ENCODE measurements at regions not wholly inside any gene's neighbourhood (a gene's known extent, or its start where the extent isn't known, plus 50 kb on each side); places are given as distances from the start of the nearest gene placed in this dataset.
"Not testable (repeated sequence)": the region's sequence is repeated elsewhere in the genome, so short reads cannot be mapped to it uniquely, and the experiment has no call there.

GRCh38 chr15:26024241-26024640 lies 161.1 kb upstream of the ATP10A start:
- DNase-seq (ENCODE audit: low read depth) = no peak

DNA sequence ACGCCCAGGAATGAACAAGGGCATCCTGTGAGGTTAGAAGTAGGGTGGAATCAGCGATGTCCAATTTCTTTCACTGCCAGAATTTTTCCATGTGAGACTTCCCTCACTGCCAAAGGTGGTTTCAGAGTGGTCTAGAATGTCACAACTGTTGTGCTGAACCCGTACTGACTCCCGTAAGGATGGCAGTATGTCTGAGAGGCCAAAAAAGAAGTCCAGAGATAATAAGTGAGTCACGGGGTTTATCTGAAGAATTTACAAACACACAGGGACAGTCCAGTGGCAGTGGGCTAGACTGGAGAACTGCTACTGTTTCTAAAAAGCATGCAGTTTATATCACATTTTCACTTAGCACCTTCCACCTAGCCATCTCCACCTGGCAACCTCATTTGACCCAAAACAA lies 160.6 kb upstream of the ATP10A start:
- DNase-seq (ENCODE audit: low read depth) = no peak

DNA sequence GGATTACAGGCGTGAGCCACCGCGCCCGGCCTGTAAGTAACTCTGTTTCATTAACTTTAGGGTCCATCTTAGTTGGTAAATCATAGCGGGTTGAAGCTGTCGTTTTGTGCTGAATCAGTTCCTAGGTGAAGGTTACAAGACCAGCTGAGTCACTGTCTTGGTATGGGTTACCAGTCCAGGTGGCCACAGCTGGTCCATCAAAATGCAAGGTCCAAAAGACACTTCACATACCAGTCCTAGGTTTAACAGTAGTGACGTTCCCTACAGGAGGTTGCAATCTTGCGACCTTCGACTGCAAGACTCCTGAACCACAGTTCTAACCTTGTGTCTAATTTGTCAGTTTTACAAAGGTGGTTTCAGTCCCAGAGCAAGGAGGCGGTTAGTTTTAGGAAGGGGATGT lies 160.1 kb upstream of the ATP10A start:
- DNase-seq (ENCODE audit: low read depth) = no peak

DNA sequence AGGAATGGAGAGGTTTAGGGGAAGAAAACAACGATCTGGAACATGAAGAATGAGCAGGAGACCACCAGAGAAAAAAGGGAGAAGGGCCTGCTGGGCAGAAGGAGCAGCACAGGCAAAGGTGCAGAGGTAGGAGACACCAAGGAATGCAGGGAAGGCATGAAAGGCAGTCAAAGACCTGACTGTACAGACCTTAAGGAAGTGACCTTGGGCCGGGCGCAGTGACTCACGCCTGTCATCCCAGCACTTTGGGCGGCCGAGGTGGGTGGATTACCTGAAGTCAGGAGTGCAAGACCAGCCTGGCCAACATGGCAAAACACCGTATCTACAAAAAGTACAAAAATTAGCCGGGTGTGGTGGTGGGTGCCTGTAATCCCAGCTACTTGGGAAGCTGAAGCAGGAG lies 157.7 kb upstream of the ATP10A start:
- DNase-seq (ENCODE audit: low read depth) = no peak

DNA sequence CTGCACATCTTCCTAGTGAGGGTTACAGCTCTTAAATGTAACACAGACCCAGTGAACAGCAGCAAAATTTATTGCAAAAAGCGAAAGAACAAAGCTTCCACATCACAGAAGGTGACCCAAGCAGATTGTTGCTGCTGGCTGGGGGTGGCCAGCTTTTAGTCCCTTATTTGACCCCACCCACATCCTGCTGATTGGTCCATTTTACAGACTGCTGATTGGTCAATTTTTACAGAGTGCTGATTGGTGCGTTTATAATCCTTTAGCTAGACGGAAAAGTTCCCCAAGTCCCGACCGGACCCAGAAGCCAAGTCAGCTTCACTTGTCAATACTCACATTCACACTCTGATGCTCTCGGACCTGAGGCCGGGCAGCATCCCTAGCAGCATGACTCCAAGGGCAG lies 154.5 kb upstream of the ATP10A start:
- no peak for DNase-seq (ENCODE audit: low read depth)

- DNase-seq (ENCODE audit: low read depth) = no peak
Observed at GRCh38 chr15:26015516-26016075, 152.5 kb upstream of the ATP10A start.

DNA sequence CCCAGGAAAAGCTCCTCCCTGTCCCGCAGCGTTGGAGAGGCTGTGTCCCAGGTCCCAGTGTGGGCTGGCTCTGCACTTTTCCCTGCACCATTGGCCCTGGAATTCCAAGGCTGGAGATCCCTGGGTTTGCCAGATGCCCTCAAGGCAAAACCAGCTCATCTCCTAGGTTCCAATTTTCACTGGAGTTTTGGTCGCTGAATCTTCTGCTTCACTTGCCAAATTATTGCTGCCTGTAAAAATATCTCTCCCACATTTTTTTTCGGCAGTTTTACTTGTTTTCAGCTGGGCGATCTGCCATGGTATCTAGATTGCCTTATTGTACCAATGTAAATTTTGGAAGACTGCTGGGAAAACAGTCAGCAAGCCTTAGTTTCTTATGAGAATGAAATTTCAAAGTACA lies 150.9 kb upstream of the ATP10A start:
- DNase-seq (ENCODE audit: low read depth) = no peak

DNA sequence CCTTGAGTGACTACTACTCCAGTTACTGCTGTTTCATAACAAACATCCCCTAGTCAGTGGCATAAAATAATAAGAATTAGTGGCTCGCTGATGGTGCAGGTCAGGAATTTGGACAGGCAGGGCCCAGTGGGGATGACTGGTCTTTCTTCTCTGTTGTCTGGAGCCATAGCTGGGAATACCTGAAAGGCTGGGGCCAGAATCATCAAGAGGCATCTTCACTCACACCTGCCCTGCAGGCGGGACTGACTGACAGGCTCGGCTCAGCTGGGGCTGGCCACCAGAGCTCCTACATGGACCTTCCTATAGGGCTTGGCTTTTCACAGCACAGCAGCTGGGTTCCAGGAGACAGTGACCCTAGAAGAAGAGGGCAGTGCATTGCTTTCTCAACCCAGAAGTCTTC lies 148.8 kb upstream of the ATP10A start:
- DNase-seq (ENCODE audit: low read depth) = no peak

DNA sequence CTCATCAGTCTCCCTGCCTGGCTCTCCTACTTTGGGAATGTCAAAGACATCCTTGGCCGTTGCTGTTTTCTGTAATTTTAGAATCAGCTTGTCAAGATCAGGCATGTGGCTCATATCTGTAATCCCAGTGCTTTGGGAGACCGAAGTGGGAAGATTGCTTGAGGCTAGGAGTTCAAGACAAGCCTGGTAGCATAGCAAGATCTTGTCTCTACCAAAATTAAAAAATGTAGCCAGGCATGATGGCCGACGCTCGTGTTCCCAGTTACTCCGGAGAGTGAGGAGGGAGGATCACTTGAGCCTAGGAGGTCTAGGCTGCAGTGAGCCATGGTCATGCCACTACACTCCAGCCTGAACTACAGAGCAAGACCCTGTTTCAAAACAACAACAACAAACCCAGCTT lies 144.0 kb upstream of the ATP10A start:
- no peak for DNase-seq (ENCODE audit: low read depth)

DNA sequence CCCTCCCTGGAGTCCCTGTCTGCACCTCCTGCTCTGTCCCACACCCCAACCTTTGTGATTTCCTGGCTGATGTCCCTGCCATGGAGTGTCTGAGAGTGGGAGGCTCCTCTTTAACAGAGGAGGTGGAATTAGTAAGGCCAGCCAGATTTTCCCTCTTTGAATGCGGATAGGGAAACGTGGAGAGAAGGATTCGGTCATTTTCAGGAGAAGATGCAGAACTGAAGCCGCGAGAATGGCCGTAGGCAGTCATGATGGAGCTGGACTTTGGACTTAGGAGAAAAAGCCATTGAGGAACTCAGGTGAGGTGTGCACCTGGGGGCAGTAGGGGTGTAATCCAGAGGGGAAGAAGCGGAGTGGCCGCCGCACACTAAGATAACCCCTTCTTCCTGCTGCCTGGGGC lies 138.1 kb upstream of the ATP10A start:
- no peak for DNase-seq (ENCODE audit: low read depth)

DNA sequence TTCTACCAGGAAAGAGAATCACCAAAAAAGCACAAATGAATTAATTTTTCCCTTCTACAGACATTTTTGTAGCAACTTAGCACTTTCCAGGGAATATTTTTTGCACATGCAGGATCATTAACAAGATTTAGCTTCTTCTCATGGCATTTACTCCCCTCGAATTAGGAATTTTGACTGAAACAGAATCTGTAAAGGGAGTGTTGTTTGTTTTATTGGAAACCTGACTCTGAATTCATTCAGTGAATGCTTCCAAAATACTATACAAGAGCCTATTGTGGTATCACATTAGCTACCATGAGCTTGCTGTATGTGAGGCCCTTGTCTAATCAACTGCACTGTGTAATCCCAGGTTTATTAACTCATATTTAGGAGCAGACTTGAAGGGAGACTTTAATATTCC lies 130.4 kb upstream of the ATP10A start:
- DNase-seq (ENCODE audit: low read depth) = no peak

DNA sequence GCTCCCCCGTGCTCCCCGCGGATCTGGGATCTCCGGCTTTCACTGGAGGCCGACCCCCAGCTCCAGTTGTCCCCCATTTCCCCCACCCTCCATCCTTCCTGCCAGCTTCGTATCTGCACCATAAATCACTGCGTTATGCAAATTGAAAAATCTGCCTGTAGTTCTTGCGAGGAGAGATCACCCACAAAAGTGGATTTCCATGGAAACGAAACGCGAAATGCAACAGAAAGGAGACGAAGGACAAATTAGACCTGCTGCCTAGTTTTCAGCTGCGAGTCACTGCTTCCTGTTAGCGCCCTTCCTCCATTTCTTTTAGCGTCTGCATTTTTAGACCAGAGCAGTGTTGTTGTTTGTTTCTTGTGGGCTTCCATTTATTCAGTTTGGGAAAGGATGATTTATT lies 127.1 kb upstream of the ATP10A start:
- no peak for DNase-seq (ENCODE audit: low read depth)

DNA sequence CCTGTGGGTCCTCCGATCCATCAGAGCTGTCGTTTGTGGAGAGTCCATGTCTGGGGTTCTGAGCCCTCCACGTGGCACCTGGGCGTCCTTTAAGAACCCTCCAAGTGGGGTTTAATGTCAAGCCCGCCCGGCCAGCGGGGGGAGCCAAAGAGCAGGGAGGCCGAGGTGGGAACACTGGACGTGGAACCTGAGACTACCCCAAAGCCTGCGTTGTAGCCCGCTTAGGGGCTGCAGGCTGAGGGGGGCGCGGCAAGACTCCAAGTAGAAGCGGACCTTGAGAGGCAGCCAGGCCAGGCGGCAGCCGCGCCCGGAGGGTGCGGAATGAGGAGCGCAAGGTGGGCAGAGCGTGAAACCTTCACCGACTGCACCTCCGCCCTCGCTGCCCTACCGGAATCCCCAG lies 126.2 kb upstream of the ATP10A start:
- DNase-seq (ENCODE audit: low read depth) = no peak

DNA sequence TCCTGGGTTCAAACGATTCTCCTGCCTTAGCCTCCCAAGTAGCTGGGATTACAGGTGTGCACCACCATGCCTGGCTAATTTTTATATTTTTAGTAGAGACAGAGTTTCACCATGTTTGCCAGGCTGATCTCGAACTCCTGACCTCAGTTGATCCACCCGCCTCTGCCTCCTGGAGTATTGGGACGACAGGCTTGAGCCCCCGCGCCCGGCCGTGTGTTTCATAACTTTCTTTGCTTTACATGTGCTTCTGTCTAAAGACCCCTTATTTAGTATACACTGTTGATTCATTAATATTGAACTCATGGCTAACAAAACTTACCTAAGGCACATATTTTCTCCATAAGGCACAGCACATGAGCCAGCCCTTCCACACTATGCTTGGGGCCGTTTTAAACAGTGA lies 125.6 kb upstream of the ATP10A start:
- not testable (repeated sequence) for DNase-seq (ENCODE audit: low read depth)

- DNase-seq (ENCODE audit: low read depth) = no peak
Observed at GRCh38 chr15:25987638-25988037, 124.5 kb upstream of the ATP10A start.

GRCh38 chr15:25985165-25985564 lies 122.0 kb upstream of the ATP10A start:
- DNase-seq (ENCODE audit: low read depth) = no peak

GRCh38 chr15:25982736-25983135 lies 119.6 kb upstream of the ATP10A start:
- DNase-seq (ENCODE audit: low read depth) = no peak

DNA sequence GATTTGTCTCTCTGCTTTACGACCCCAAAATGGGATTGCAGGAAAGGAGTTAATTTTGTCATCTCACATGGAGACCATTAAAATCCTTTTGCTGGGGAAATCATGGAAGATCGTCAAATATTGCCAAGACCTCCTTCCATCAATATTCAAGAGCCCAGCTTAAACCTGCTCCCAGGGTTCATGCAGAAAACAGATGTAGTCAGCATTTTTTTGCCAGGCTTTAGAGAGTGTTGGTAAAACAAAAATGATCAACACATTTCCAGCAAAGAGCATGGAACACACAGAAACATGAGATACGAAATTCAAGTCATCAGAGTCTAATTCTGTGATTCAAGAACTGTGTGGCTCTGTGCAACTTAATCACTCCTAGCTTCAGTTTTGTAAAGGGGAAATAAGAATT lies 118.0 kb upstream of the ATP10A start:
- no peak for DNase-seq (ENCODE audit: low read depth)

DNA sequence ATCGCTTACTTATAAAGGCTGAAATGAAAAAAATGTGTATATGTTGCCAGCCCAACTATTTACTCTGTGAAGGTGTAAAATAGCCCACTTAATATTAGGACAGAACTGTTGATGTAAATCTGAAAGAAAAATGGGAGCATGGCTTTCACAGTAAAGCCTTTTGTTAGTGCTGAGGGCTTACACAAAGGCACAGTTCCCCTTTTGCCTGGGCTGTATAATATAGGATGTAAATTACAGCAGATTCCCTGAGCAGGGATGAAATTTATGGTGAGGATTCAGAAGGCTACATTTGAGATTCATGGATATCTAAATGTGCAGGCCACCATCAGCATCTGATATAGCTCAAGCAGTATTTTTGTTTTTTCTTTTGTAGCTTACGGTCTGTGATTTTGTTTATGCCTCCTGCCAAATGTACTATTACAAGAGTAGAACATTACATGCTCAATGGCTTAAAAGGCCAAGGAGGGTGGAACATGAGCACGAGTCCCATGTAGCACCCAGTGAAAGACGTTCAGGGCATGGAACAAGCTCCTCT lies 109.1 kb upstream of the ATP10A start:
- no peak for DNase-seq (ENCODE audit: low read depth)

- DNase-seq (ENCODE audit: low read depth) = no peak
Observed at GRCh38 chr15:25971053-25971452, 107.9 kb upstream of the ATP10A start.

DNA sequence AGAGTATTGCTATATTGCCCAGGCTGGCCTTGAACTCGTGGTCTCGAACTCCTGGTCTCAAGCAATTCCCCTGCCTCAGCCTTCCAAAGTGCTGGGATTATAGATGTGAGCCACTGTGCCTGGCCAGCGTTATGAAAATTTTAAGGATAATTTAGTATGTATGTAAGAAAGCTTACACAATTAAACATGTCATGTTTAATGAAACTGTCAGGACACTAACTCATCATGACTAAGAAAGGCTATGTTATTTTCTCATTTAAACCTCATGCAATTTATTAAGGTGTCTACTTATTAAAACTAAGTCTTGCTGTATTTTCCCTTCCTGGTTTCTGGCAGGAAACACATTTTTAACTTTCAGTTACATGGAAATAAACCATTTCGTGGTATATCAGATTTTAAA lies 106.8 kb upstream of the ATP10A start:
- no peak for DNase-seq (ENCODE audit: low read depth)

- DNase-seq (ENCODE audit: low read depth) = no peak
Observed at GRCh38 chr15:25967116-25967515, 104.0 kb upstream of the ATP10A start.

- no peak for DNase-seq (ENCODE audit: low read depth)
Observed at GRCh38 chr15:25965326-25965725, 102.2 kb upstream of the ATP10A start.

GRCh38 chr15:25960273-25960672 lies 97.1 kb upstream of the ATP10A start:
- DNase-seq (ENCODE audit: low read depth) = no peak

GRCh38 chr15:25959100-25959499 lies 96.0 kb upstream of the ATP10A start:
- DNase-seq (ENCODE audit: low read depth) = no peak
